ENCODE measurements at regions not wholly inside any gene's neighbourhood (a gene's known extent, or its start where the extent isn't known, plus 50 kb on each side); places are given as distances from the start of the nearest gene placed in this dataset.

DNA sequence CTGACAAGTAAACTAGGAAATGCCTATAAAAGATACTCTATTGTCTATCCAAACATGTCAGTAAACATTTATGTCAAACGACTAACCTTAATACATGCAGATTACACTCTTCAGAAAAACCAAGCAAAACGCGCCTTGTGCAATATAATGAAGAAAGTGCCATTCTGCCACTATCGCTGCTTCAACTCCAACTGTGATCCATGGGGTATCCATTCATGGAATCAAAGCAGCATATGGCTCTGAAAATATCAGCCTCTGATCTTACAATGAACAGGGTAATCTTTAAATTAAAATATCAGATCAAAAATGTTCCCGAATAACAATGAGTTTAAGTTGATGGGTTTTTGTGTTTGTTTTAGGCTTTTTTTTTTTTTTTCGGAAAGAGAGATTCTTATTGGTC lies 105.5 kb upstream of the SETMAR start:
- TF ChIP-seq CREB1 (IDR thresholded peaks at IDR 0.05; ENCODE audit: low read depth): no peak
- TF ChIP-seq REST (IDR thresholded peaks at IDR 0.05; ENCODE audit: low read depth): no peak
- TF ChIP-seq RAD21 (IDR thresholded peaks at IDR 0.05; ENCODE audit: low read depth): no peak
- TF ChIP-seq USF1 (IDR thresholded peaks at IDR 0.05): no peak
- no peak for TF ChIP-seq CEBPB (IDR thresholded peaks at IDR 0.05)
- no peak for TF ChIP-seq EP300 (IDR thresholded peaks at IDR 0.05; ENCODE audit: borderline replicate concordance)
